DND-41 (cell line): ENCODE measurements at regions not wholly inside any gene's neighbourhood (a gene's known extent, or its start where the extent isn't known, plus 50 kb on each side); places are given as distances from the start of the nearest gene placed in this dataset.

Experiments used
- ATAC-seq: fragments of 200-7000 bp; cut with Tn5 transposase; 3 replicates; pipeline ENCODE4 v1.9.1; 2021; ENCODE audit warnings: low read depth; ENCODE audit not compliant: insufficient read depth
- DNase-seq: peaks from one replicate; pipeline ENCODE4 v3.0.0-alpha.2; 2020
- H2AFZ ChIP-seq: 2 replicates; pipeline ENCODE4 v1.6.0; 2012; ENCODE audit warnings: low read depth, low read length
- H3K27ac ChIP-seq: 2 replicates; pipeline ENCODE4 v1.5.1; 2012; ENCODE audit warnings: low read length, inconsistent platforms
- H3K27me3 ChIP-seq: fragments of 200-600 bp; sonication (generic); 2 replicates; pipeline ENCODE4 v1.6.0; 2012; ENCODE audit warnings: low read length, mild to moderate bottlenecking, inconsistent platforms; ENCODE audit not compliant: insufficient read depth, poor library complexity
- H3K36me3 ChIP-seq: 2 replicates; pipeline ENCODE4 v1.5.1; 2012; ENCODE audit warnings: low read length, inconsistent platforms; ENCODE audit not compliant: insufficient read depth
- H3K4me1 ChIP-seq: 2 replicates; pipeline ENCODE4 v1.5.1; 2012; ENCODE audit warnings: mild to moderate bottlenecking, low read length; ENCODE audit not compliant: insufficient read depth
- H3K4me2 ChIP-seq: 2 replicates; pipeline ENCODE4 v1.6.0; 2012; ENCODE audit warnings: mild to moderate bottlenecking, moderate library complexity, low read length, inconsistent platforms; ENCODE audit not compliant: insufficient read depth
- H3K4me3 ChIP-seq, 2 experiments: fragments of 200-600 bp in 1 of 2; shearing (Covaris generic) in 1 of 2; 2 replicates each; pipeline ENCODE4 v1.5.1; 2012 to 2016; ENCODE audit warnings: inconsistent platforms in 2 of 2, low read length in 2 of 2, mild to moderate bottlenecking in 2 of 2, low read depth in 1 of 2, moderate library complexity in 1 of 2
- H3K79me2 ChIP-seq: 2 replicates; pipeline ENCODE4 v1.6.0; 2012; ENCODE audit warnings: low read length, inconsistent platforms; ENCODE audit not compliant: insufficient read depth
- H3K9ac ChIP-seq: 2 replicates; pipeline ENCODE4 v1.6.0; 2012; ENCODE audit warnings: low read depth, mild to moderate bottlenecking, inconsistent platforms, low read length, moderate library complexity
- H3K9me3 ChIP-seq: 2 replicates; pipeline ENCODE4 v1.5.1; 2012; ENCODE audit warnings: low read length, moderate library complexity, mild to moderate bottlenecking, inconsistent platforms; ENCODE audit not compliant: insufficient read depth, severe bottlenecking
- H4K20me1 ChIP-seq: 2 replicates; pipeline ENCODE4 v1.6.0; 2012; ENCODE audit warnings: low read length; ENCODE audit not compliant: insufficient read depth
- EZH2 ChIP-seq: IDR thresholded peaks from 3 replicates; pipeline ENCODE4 v1.6.1; 2012; ENCODE audit warnings: borderline replicate concordance, low read depth, mild to moderate bottlenecking, moderate library complexity, low read length, inconsistent platforms; ENCODE audit not compliant: severe bottlenecking
- TF ChIP-seq, protein P1 (sequence below): IDR thresholded peaks from 2 replicates; pipeline ENCODE4 v1.5.1; 2012; ENCODE audit warnings: borderline replicate concordance, low read length, moderate library complexity, mild to moderate bottlenecking; ENCODE audit not compliant: poor library complexity, severe bottlenecking; ENCODE audit errors: extremely low read depth

DNA sequence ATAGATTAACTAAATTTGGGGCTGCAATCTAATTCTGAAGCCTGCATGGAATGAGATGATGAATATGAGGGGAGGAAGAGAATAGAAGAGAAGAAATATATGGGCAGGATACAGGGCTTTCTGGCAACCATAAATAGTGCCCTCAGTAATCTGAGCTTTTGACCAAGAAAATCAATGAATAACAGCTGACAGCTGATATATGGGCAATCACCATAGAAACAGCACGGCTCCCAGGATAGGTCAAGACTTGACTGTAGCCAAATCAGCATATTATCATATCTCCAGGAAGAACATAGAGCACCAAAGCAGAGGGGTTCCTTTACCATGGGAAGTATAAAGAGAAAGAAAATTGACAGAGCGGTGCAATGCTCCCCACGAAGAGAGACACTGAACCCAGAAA is 643.8 kb upstream of the TENM4 start:
- Histone ChIP-seq H3K27ac (no peak overlapping the region), H4K20me1 (no peaks in the 10 kb centered on the region), H3K4me2 (no peak overlapping the region), H3K9ac (no peak overlapping the region), H3K36me3 (no peaks in the 10 kb centered on the region), H3K27me3 (no peaks in the 10 kb centered on the region), H2AFZ (no peak overlapping the region), H3K4me3 (no peak overlapping the region), H3K79me2 (no peaks in the 10 kb centered on the region), H3K9me3 (no peaks in the 10 kb centered on the region), H3K4me1 (no peaks in the 10 kb centered on the region)
- ATAC-seq (no peak), DNase-seq (no peak)
- no peak for TF ChIP-seq EZH2
- TF ChIP-seq, protein P1, sequence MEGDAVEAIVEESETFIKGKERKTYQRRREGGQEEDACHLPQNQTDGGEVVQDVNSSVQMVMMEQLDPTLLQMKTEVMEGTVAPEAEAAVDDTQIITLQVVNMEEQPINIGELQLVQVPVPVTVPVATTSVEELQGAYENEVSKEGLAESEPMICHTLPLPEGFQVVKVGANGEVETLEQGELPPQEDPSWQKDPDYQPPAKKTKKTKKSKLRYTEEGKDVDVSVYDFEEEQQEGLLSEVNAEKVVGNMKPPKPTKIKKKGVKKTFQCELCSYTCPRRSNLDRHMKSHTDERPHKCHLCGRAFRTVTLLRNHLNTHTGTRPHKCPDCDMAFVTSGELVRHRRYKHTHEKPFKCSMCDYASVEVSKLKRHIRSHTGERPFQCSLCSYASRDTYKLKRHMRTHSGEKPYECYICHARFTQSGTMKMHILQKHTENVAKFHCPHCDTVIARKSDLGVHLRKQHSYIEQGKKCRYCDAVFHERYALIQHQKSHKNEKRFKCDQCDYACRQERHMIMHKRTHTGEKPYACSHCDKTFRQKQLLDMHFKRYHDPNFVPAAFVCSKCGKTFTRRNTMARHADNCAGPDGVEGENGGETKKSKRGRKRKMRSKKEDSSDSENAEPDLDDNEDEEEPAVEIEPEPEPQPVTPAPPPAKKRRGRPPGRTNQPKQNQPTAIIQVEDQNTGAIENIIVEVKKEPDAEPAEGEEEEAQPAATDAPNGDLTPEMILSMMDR = no peak

DNA sequence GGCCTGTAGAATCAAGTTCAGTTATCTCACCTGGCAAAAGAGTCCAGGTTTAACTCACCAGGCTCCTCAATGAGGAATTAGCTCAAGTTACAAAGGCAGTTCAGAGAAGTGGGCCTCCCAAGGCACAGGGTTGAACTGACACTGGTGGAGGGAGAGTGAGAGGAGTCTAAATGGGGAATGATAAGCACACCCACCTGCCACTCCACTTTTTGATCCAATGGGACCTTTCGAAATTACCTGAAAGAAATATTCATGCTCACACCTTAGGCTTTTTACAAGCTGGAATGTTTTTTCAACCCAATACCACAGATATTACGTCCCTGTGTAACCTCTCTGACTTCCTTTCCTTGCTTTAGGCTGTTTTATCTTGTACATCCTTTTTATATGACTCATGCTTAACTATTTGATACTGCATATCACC is 642.7 kb upstream of the TENM4 start:
- ATAC-seq = no peak
- Histone ChIP-seq H3K79me2 (no peaks in the 10 kb centered on the region), H3K9ac (no peak overlapping the region), H3K27ac (no peak overlapping the region), H3K36me3 (no peaks in the 10 kb centered on the region), H3K4me3 (no peak overlapping the region), H3K4me2 (no peak overlapping the region), H2AFZ (no peak overlapping the region), H3K27me3 (no peaks in the 10 kb centered on the region), H3K9me3 (no peaks in the 10 kb centered on the region), H3K4me1 (no peaks in the 10 kb centered on the region), H4K20me1 (no peaks in the 10 kb centered on the region)
- no peak for DNase-seq
- TF ChIP-seq, protein P1 = no peak
- no peak for TF ChIP-seq EZH2

DNA sequence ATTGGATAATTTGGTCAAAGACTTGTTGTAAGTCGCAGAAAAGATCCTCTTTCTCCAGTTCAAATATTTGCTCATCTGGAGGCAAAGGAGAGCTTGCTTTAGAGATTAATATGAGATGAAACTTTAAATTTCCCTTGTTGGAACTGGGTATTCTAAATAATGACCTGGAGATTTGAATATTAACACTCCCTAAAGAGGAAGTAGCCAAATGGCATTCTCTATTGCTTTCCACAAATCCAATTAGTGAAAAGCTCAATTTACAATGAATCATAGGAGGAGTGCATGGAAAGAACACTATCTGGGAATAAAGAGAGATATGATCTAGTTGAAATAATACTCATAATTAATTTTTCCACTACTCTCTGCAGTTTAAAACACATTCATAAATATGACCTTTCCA is 641.6 kb upstream of the TENM4 start:
- DNase-seq = no peak
- no peaks in the 10 kb centered on the region for H3K9me3 ChIP-seq
- no peak overlapping the region for H3K4me2 ChIP-seq
- H3K9ac ChIP-seq = no peak overlapping the region
- no peaks in the 10 kb centered on the region for H3K36me3 ChIP-seq
- no peak overlapping the region for H3K4me3 ChIP-seq
- H3K79me2 ChIP-seq = no peaks in the 10 kb centered on the region
- no peaks in the 10 kb centered on the region for H3K27me3 ChIP-seq
- ATAC-seq = no peak
- H3K4me1 ChIP-seq = no peaks in the 10 kb centered on the region
- H2AFZ ChIP-seq = no peak overlapping the region
- no peak for TF ChIP-seq EZH2
- TF ChIP-seq, protein P1 = no peak
- no peak overlapping the region for H3K27ac ChIP-seq
- H4K20me1 ChIP-seq = no peaks in the 10 kb centered on the region

DNA sequence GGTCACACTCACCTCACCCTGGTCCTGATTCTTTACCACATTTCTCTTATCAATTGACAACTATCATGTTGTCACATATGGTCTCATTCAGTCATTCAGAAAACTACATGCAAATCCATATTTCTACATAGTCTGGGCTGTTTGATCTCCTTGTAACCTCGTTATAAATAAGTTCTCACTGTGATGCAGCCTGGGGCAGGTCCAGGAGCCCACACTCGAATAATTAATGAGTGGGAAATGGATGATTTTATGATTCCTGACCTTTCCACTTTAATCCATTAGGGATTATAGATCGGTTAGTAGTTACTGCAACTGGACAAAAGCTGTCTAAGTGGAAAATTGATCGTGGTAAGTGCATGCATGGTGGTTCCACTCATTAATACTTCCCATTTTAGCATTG is 636.3 kb upstream of the TENM4 start:
- ATAC-seq (no peak), DNase-seq (no peak)
- H3K9me3 ChIP-seq = no peaks in the 10 kb centered on the region
- no peak overlapping the region for H3K9ac ChIP-seq
- H3K4me3 ChIP-seq = no peak overlapping the region
- H3K27ac ChIP-seq = no peak overlapping the region
- TF ChIP-seq, protein P1 = no peak
- TF ChIP-seq EZH2 = no peak
- no peaks in the 10 kb centered on the region for H3K79me2 ChIP-seq
- H3K4me1 ChIP-seq = no peaks in the 10 kb centered on the region
- H3K27me3 ChIP-seq = no peaks in the 10 kb centered on the region
- no peak overlapping the region for H3K4me2 ChIP-seq
- no peaks in the 10 kb centered on the region for H4K20me1 ChIP-seq
- no peaks in the 10 kb centered on the region for H3K36me3 ChIP-seq
- H2AFZ ChIP-seq = no peak overlapping the region
